CD4-positive, alpha-beta T cell (primary cell): ENCODE measurements at regions not wholly inside any gene's neighbourhood (a gene's known extent, or its start where the extent isn't known, plus 50 kb on each side); places are given as distances from the start of the nearest gene placed in this dataset.

Source experiments
- ATAC-seq: fragments of 200-7000 bp; cut with Tn5 transposase; one replicate; pipeline ENCODE4 v1.10.0; 2022; ENCODE audit warnings: mild to moderate bottlenecking; ENCODE audit not compliant: poor library complexity
- CTCF ChIA-PET: fragments of 350-600 bp; sonication (Branson Sonifier 250); formaldehyde crosslinking; loops from one replicate; lab custom pipeline; 2021; ENCODE audit warnings: antibody characterized with exemption, inconsistent platforms; lab: Charles Lee
- POLR2A ChIA-PET: fragments of 350-600 bp; sonication (Branson Sonifier 250); formaldehyde crosslinking; loops from one replicate; lab custom pipeline; 2021; ENCODE audit warnings: antibody characterized with exemption, inconsistent platforms; lab: Charles Lee
- DNase-seq, 14 experiments: peaks; one replicate each; pipeline ENCODE4 v3.0.0-alpha.2; 2013 to 2020; ENCODE audit warnings: mixed read lengths in 2 of 14
- H3K27ac ChIP-seq, 2 donors: one replicate each; pipeline versions ENCODE4 v1.5.1 to v1.7.0; 2013; ENCODE audit warnings: low read length in 2 of 2, low read depth in 1 of 2, mild to moderate bottlenecking in 1 of 2
- H3K27me3 ChIP-seq, 2 experiments: 1 replicate in 1 of 2; 2 replicates in 1 of 2; pipeline versions ENCODE4 v1.6.1 to v1.7.0; 2013; ENCODE audit warnings: low read length in 2 of 2, control low read depth in 1 of 2, mild to moderate bottlenecking in 1 of 2, moderate library complexity in 1 of 2; ENCODE audit not compliant: insufficient read depth in 2 of 2, control insufficient read depth in 1 of 2
- H3K36me3 ChIP-seq: one replicate; pipeline ENCODE4 v1.6.1; 2013; ENCODE audit warnings: low read length, control low read depth; ENCODE audit not compliant: insufficient read depth
- H3K4me1 ChIP-seq: one replicate; pipeline ENCODE4 v1.6.1; 2013; ENCODE audit warnings: low read length, control low read depth; ENCODE audit not compliant: insufficient read depth
- H3K4me3 ChIP-seq: one replicate; pipeline ENCODE4 v1.5.1; 2013; ENCODE audit warnings: mild to moderate bottlenecking, low read length, moderate library complexity
- H3K9me3 ChIP-seq, 2 experiments: 1 replicate in 1 of 2; 2 replicates in 1 of 2; pipeline versions ENCODE4 v1.6.1 to v1.7.0; 2013; ENCODE audit warnings: low read length in 2 of 2, mild to moderate bottlenecking in 2 of 2, control low read depth in 1 of 2, moderate library complexity in 1 of 2; ENCODE audit not compliant: control insufficient read depth in 1 of 2, insufficient read depth in 1 of 2
- H3K27ac Mint-ChIP-seq: one replicate; pipeline ENCODE4 v1.8.0; 2020; ENCODE audit warnings: mixed read lengths
- H3K27me3 Mint-ChIP-seq: one replicate; pipeline ENCODE4 v1.8.0; 2021; ENCODE audit warnings: mixed read lengths
- H3K36me3 Mint-ChIP-seq: one replicate; pipeline ENCODE4 v1.8.0; 2021; ENCODE audit warnings: low read depth, mixed read lengths
- H3K4me1 Mint-ChIP-seq: one replicate; pipeline ENCODE4 v1.8.0; 2021; ENCODE audit warnings: low read depth, mixed read lengths
- H3K4me3 Mint-ChIP-seq: one replicate; pipeline ENCODE4 v1.8.0; 2020; ENCODE audit warnings: mild to moderate bottlenecking, mixed read lengths
- H3K9me3 Mint-ChIP-seq: one replicate; pipeline ENCODE4 v1.8.0; 2020; ENCODE audit warnings: mixed read lengths
- CTCF ChIP-seq: fragments of 200-600 bp; IDR thresholded peaks from one replicate; pipeline ENCODE4 v1.8.0; 2022; ENCODE audit warnings: antibody characterized with exemption, mild to moderate bottlenecking
- intact Hi-C, 2 experiments: fragments of 100-400 bp; cut with DNase I in 1 of 2; cut with micrococcal nuclease in 1 of 2; formaldehyde crosslinking; loops; one replicate each; pipeline versions ENCODE4 v1.15.1 to v1.9.0; 2023 to 2025; cut with DNase I, micrococcal nuclease

- intact Hi-C loops = no loop called here
- Mint-ChIP-seq H3K27me3 (peaks cover 10% of the 10 kb centered on the region), H3K4me1 (no peaks in the 10 kb centered on the region), H3K4me3 (no peak overlapping the region), H3K36me3 (no peaks in the 10 kb centered on the region), H3K9me3 (no peaks in the 10 kb centered on the region), H3K27ac (no peak overlapping the region)
- Histone ChIP-seq H3K27ac (no peak overlapping the region), H3K4me1 (no peaks in the 10 kb centered on the region), H3K9me3 (no peaks in the 10 kb centered on the region), H3K4me3 (no peak overlapping the region), H3K36me3 (no peaks in the 10 kb centered on the region), H3K27me3 (no peaks in the 10 kb centered on the region)
- ATAC-seq (no peak), DNase-seq (no peak)
- TF ChIP-seq CTCF = no peak
- ChIA-PET CTCF (no interaction called here), POLR2A (no interaction called here)
Measured at GRCh38 chr18:73923866-73924265, 223.8 kb downstream of the FBXO15 start.

GRCh38 chr18:73920033-73920432 lies 227.6 kb downstream of the FBXO15 start:
- CTCF ChIA-PET = no interaction called here
- Mint-ChIP-seq H3K9me3 (no peaks in the 10 kb centered on the region), H3K36me3 (no peaks in the 10 kb centered on the region), H3K4me3 (no peak overlapping the region), H3K27me3 (peaks cover 10% of the 10 kb centered on the region), H3K4me1 (no peaks in the 10 kb centered on the region), H3K27ac (no peak overlapping the region)
- Histone ChIP-seq H3K27me3 (no peaks in the 10 kb centered on the region), H3K4me1 (no peaks in the 10 kb centered on the region), H3K9me3 (peaks cover 0 to 3% of the 10 kb centered on the region in 2 experiments), H3K36me3 (no peaks in the 10 kb centered on the region), H3K27ac (no peak overlapping the region), H3K4me3 (no peak overlapping the region)
- POLR2A ChIA-PET = no interaction called here
- TF ChIP-seq CTCF = no peak
- intact Hi-C loops = no loop called here
- no peak for ATAC-seq
- DNase-seq = no peak

GRCh38 chr18:73918816-73919215 lies 228.8 kb downstream of the FBXO15 start:
- Histone ChIP-seq H3K27ac (no peak overlapping the region), H3K36me3 (no peaks in the 10 kb centered on the region), H3K27me3 (no peaks in the 10 kb centered on the region), H3K9me3 (peaks cover 0 to 3% of the 10 kb centered on the region in 2 experiments), H3K4me3 (no peak overlapping the region), H3K4me1 (no peaks in the 10 kb centered on the region)
- POLR2A ChIA-PET = no interaction called here
- ATAC-seq (no peak), DNase-seq (no peak)
- no peak overlapping the region for H3K27ac Mint-ChIP-seq
- H3K4me1 Mint-ChIP-seq = no peaks in the 10 kb centered on the region
- no peaks in the 10 kb centered on the region for H3K9me3 Mint-ChIP-seq
- peaks cover 6% of the 10 kb centered on the region for H3K27me3 Mint-ChIP-seq
- intact Hi-C loops = no loop called here
- H3K4me3 Mint-ChIP-seq = no peak overlapping the region
- no peak for TF ChIP-seq CTCF
- H3K36me3 Mint-ChIP-seq = no peaks in the 10 kb centered on the region
- CTCF ChIA-PET = no interaction called here
